Liver (tissue), 7 donors: ENCODE measurements at regions not wholly inside any gene's neighbourhood (a gene's known extent, or its start where the extent isn't known, plus 50 kb on each side); places are given as distances from the start of the nearest gene placed in this dataset.

Experiments used
- DNase-seq: peaks from one replicate; pipeline ENCODE4 v3.0.0-alpha.2; 2017; ENCODE audit warnings: low spot score
- H3K27ac ChIP-seq, 2 donors: one replicate each; pipeline ENCODE4 v1.7.0; 2013; ENCODE audit warnings: inconsistent platforms in 2 of 2, low read length in 2 of 2, control low read depth in 1 of 2, low read depth in 1 of 2, mild to moderate bottlenecking in 1 of 2
- H3K27me3 ChIP-seq, 4 donors: one replicate each; pipeline versions ENCODE4 v1.6.1 to v1.7.0; 2013; ENCODE audit warnings: low read length in 3 of 4, inconsistent platforms in 1 of 4, mild to moderate bottlenecking in 1 of 4, moderate library complexity in 1 of 4; ENCODE audit not compliant: control insufficient read depth in 4 of 4, insufficient read depth in 4 of 4
- H3K36me3 ChIP-seq, 4 donors: one replicate each; pipeline versions ENCODE4 v1.6.1 to v1.7.0; 2013; ENCODE audit warnings: low read length in 3 of 4, mild to moderate bottlenecking in 3 of 4, low read depth in 1 of 4, moderate library complexity in 1 of 4; ENCODE audit not compliant: control insufficient read depth in 4 of 4, insufficient read depth in 3 of 4
- H3K4me1 ChIP-seq, 4 donors: one replicate each; pipeline versions ENCODE4 v1.6.1 to v1.7.0; 2013; ENCODE audit warnings: low read length in 3 of 4, mild to moderate bottlenecking in 3 of 4, moderate library complexity in 1 of 4; ENCODE audit not compliant: control insufficient read depth in 4 of 4, insufficient read depth in 4 of 4
- H3K4me3 ChIP-seq, 3 donors: one replicate each; pipeline versions ENCODE4 v1.6.1 to v1.7.0; 2013; ENCODE audit warnings: low read length in 3 of 3, control low read depth in 1 of 3, low read depth in 1 of 3, mild to moderate bottlenecking in 1 of 3
- H3K9ac ChIP-seq, 2 donors: one replicate each; pipeline ENCODE4 v1.7.0; 2013; ENCODE audit warnings: low read length in 2 of 2, mild to moderate bottlenecking in 2 of 2, moderate library complexity in 2 of 2, control low read depth in 1 of 2, low read depth in 1 of 2
- H3K9me3 ChIP-seq, 4 donors: one replicate each; pipeline versions ENCODE4 v1.6.1 to v1.7.0; 2013; ENCODE audit warnings: low read length in 3 of 4; ENCODE audit not compliant: control insufficient read depth in 4 of 4
- EGR1 ChIP-seq, 2 donors: IDR thresholded peaks; 2 replicates each; pipeline ENCODE4 v1.6.1; 2016 to 2018; ENCODE audit warnings: antibody characterized with exemption in 2 of 2, low read depth in 2 of 2
- HNF4A ChIP-seq, 2 donors: conservative IDR thresholded peaks; 2 replicates each; pipeline ENCODE4 v1.6.1; 2016; ENCODE audit warnings: antibody characterized with exemption in 2 of 2, mild to moderate bottlenecking in 2 of 2
- HNF4G ChIP-seq: IDR thresholded peaks from 2 replicates; pipeline ENCODE4 v1.6.1; 2016; ENCODE audit warnings: antibody characterized with exemption
- WGBS: extraction: QIAGEN DNeasy Blood & Tissue Kit; methylation state at CpG from one replicate; pipeline ENCODE4 v1.1.7; 2013; 5-methylcytosine and 5-hydroxymethylcytosine counted together
- TF ChIP-seq, protein P1 (sequence below): IDR thresholded peaks from 2 replicates; pipeline ENCODE4 v1.6.1; 2016; ENCODE audit warnings: antibody characterized with exemption
- donor health status: healthy.
- donor health status: healthy.
- donor health status: healthy.
- donor health status: healthy.

DNA sequence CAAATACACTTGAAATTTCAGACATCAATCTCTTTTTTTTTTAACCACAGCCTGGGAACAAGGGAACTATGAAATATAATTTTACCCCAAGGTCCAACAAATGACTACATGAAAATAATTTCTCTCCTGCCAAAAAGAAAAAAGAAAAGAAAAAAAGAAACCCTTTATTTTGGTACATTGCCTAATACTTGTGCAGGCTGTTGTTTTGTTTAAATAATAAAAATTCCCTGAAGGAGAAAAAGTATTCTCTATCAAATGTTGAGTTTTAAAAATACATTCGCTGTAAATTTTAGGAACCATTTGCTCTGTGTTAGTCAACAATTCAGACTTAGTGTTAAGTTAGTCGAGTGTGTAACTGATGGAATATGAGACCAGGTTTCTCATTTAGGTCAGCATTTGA lies 155.4 kb downstream of the PRDM6 start:
- WGBS, result 79% methylated on average over 2 of the region's 2 CpGs
- H3K9ac ChIP-seq, result no peak overlapping the region
- TF ChIP-seq, protein P1, sequence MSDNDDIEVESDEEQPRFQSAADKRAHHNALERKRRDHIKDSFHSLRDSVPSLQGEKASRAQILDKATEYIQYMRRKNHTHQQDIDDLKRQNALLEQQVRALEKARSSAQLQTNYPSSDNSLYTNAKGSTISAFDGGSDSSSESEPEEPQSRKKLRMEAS, result no peak
- TF ChIP-seq HNF4A (conservative IDR thresholded peaks at IDR 0.05) (no peak), EGR1 (IDR thresholded peaks at IDR 0.05; ENCODE audit: low read depth in 2 of 2) (no peak), HNF4G (no peak)
- DNase-seq, result no peak
- no peak overlapping the region for H3K4me3 ChIP-seq
- no peaks in the 10 kb centered on the region for H3K4me1 ChIP-seq
- no peaks in the 10 kb centered on the region for H3K27me3 ChIP-seq
- no peaks in the 10 kb centered on the region for H3K9me3 ChIP-seq
- no peaks in the 10 kb centered on the region for H3K36me3 ChIP-seq
- no peak overlapping the region for H3K27ac ChIP-seq
